IMR-90 (cell line): ENCODE measurements at regions not wholly inside any gene's neighbourhood (a gene's known extent, or its start where the extent isn't known, plus 50 kb on each side); places are given as distances from the start of the nearest gene placed in this dataset.

Experiments
- ATAC-seq: fragments of 200-7000 bp; cut with Tn5 transposase; 2 replicates; pipeline ENCODE4 v1.9.1; 2020; ENCODE audit warnings: low read depth, mild to moderate bottlenecking, moderate library complexity
- BruUV-seq: library from RNA; stranded (reverse); fragments of 400-500 nt; replicated peaks from 2 replicates; lab custom pipeline; 2021; lab: Mats Ljungman, UMichigan
- CTCF ChIA-PET: fragments of 300-600 bp; formaldehyde crosslinking; extraction: SDS; loops from one replicate; lab custom pipeline; 2021; ENCODE audit warnings: antibody characterized with exemption; lab: Yijun Ruan, JAX
- POLR2A ChIA-PET: fragments of 300-600 bp; sonication (Branson Sonifier 250); formaldehyde crosslinking; loops from one replicate; lab custom pipeline; 2022; ENCODE audit warnings: antibody characterized with exemption; ENCODE audit not compliant: unreplicated experiment; lab: Charles Lee
- DNase-seq: peaks from one replicate; pipeline ENCODE4 v3.0.0; 2013
- H2AFZ ChIP-seq: replicated peaks from 2 replicates; pipeline ENCODE3; 2013; ENCODE audit warnings: low read length, mild to moderate bottlenecking; ENCODE audit not compliant: poor library complexity
- H2AK5ac ChIP-seq: 2 replicates; pipeline ENCODE4 v1.6.1; 2013; ENCODE audit warnings: low read depth, low read length, inconsistent platforms
- H2AK9ac ChIP-seq: replicated peaks from 2 replicates; pipeline ENCODE3; 2013; ENCODE audit warnings: mild to moderate bottlenecking, low read depth, low read length, moderate library complexity; ENCODE audit not compliant: poor library complexity
- H2BK120ac ChIP-seq: 2 replicates; pipeline ENCODE4 v1.6.1; 2013; ENCODE audit warnings: low read depth, low read length, inconsistent platforms
- H2BK15ac ChIP-seq: 3 replicates; pipeline ENCODE4 v1.6.1; 2013; ENCODE audit warnings: low read depth, low read length, inconsistent platforms
- H2BK20ac ChIP-seq: 2 replicates; pipeline ENCODE4 v1.6.1; 2013; ENCODE audit warnings: low read depth, mild to moderate bottlenecking, inconsistent platforms, low read length, moderate library complexity
- H2BK5ac ChIP-seq: 2 replicates; pipeline ENCODE4 v1.6.1; 2013; ENCODE audit warnings: mild to moderate bottlenecking, low read depth, low read length, inconsistent platforms; ENCODE audit not compliant: poor library complexity, severe bottlenecking
- H3K14ac ChIP-seq: replicated peaks from 2 replicates; pipeline ENCODE4 v1.6.1; 2013; ENCODE audit warnings: low read depth, low read length, inconsistent platforms
- H3K18ac ChIP-seq: 2 replicates; pipeline ENCODE4 v1.6.1; 2013; ENCODE audit warnings: low read depth, low read length, control low read depth
- H3K23ac ChIP-seq: 2 replicates; pipeline ENCODE4 v1.6.1; 2013; ENCODE audit warnings: low read depth, low read length, inconsistent platforms
- H3K27ac ChIP-seq: 2 replicates; pipeline ENCODE4 v1.5.1; 2013; ENCODE audit warnings: mild to moderate bottlenecking, control low read depth, low read length; ENCODE audit not compliant: insufficient read depth
- H3K27me3 ChIP-seq: 2 replicates; pipeline ENCODE4 v1.6.1; 2013; ENCODE audit warnings: low read length; ENCODE audit not compliant: control insufficient read depth, insufficient read depth
- H3K36me3 ChIP-seq: 2 replicates; pipeline ENCODE4 v1.6.1; 2013; ENCODE audit warnings: low read length, mixed read lengths; ENCODE audit not compliant: control insufficient read depth, insufficient read depth
- H3K4ac ChIP-seq: 2 replicates; pipeline ENCODE4 v1.6.1; 2013; ENCODE audit warnings: low read depth, low read length, inconsistent platforms
- H3K4me1 ChIP-seq: 2 replicates; pipeline ENCODE4 v1.6.1; 2013; ENCODE audit warnings: low read length, mixed read lengths; ENCODE audit not compliant: control insufficient read depth, insufficient read depth
- H3K4me2 ChIP-seq: 2 replicates; pipeline ENCODE4 v1.6.1; 2013; ENCODE audit warnings: low read depth, mild to moderate bottlenecking, control low read depth, low read length, moderate library complexity
- H3K4me3 ChIP-seq: 2 replicates; pipeline ENCODE4 v1.5.1; 2013; ENCODE audit warnings: low read depth, mild to moderate bottlenecking, control low read depth, low read length, moderate library complexity; ENCODE audit not compliant: insufficient read depth
- H3K56ac ChIP-seq: 2 replicates; pipeline ENCODE4 v1.6.1; 2013; ENCODE audit warnings: low read length, inconsistent platforms; ENCODE audit not compliant: insufficient read depth; ENCODE audit errors: extremely low read depth
- H3K79me1 ChIP-seq, 2 experiments: 2 replicates each; pipeline ENCODE4 v1.6.1; 2013; ENCODE audit warnings: low read length in 2 of 2, inconsistent platforms in 1 of 2, low read depth in 1 of 2
- H3K9ac ChIP-seq: 2 replicates; pipeline ENCODE4 v1.6.1; 2013; ENCODE audit warnings: low read depth, low read length, control low read depth
- H3K9me1 ChIP-seq: 2 replicates; pipeline ENCODE4 v1.6.1; 2013; ENCODE audit warnings: low read length, inconsistent platforms; ENCODE audit not compliant: insufficient read depth
- H3K9me3 ChIP-seq: 2 replicates; pipeline ENCODE4 v1.6.1; 2013; ENCODE audit warnings: low read length; ENCODE audit not compliant: control insufficient read depth, insufficient read depth
- H4K20me1 ChIP-seq: 2 replicates; pipeline ENCODE4 v1.6.1; 2013; ENCODE audit warnings: low read length, inconsistent platforms; ENCODE audit not compliant: insufficient read depth
- H4K5ac ChIP-seq: 2 replicates; pipeline ENCODE4 v1.6.1; 2013; ENCODE audit warnings: mild to moderate bottlenecking, low read depth, low read length, control low read depth
- H4K8ac ChIP-seq, 2 experiments: 2 replicates each; pipeline ENCODE4 v1.6.1; 2013; ENCODE audit warnings: low read depth in 2 of 2, low read length in 2 of 2, control low read depth in 1 of 2, inconsistent platforms in 1 of 2
- H4K91ac ChIP-seq: 2 replicates; pipeline ENCODE4 v1.6.1; 2013; ENCODE audit warnings: low read depth, low read length, inconsistent platforms; ENCODE audit not compliant: insufficient read depth
- CHD1 ChIP-seq: IDR thresholded peaks from 2 replicates; pipeline ENCODE4 v1.6.1; 2012; ENCODE audit warnings: low read depth, low read length, improper control_type of control experiment
- POLR2A ChIP-seq: IDR thresholded peaks from 2 replicates; pipeline ENCODE4 v1.6.1; 2012; ENCODE audit warnings: mild to moderate bottlenecking, low read depth, low read length
- RAD21 ChIP-seq: IDR thresholded peaks from 2 replicates; pipeline ENCODE4 v1.6.1; 2012; ENCODE audit warnings: low read length, improper control_type of control experiment
- RCOR1 ChIP-seq: IDR thresholded peaks from 2 replicates; pipeline ENCODE4 v1.6.1; 2012; ENCODE audit warnings: mild to moderate bottlenecking, low read length, improper control_type of control experiment; ENCODE audit not compliant: insufficient replicate concordance
- SMC3 ChIP-seq: fragments of 150-350 bp; IDR thresholded peaks from 2 replicates; pipeline ENCODE4 v1.6.1; 2016; ENCODE audit warnings: low read depth, mild to moderate bottlenecking, antibody characterized with exemption, low read length, moderate library complexity
- USF2 ChIP-seq: fragments of 150-350 bp; IDR thresholded peaks from 2 replicates; pipeline ENCODE4 v1.6.1; 2017; ENCODE audit warnings: mild to moderate bottlenecking, antibody characterized with exemption, low read length, low read depth
- WGBS, 2 experiments: methylation state at CpG; one replicate each; pipeline versions ENCODE4 v1.1.5 to v1.1.7; 2013; ENCODE audit warnings: missing lambda C conversion rate in 2 of 2; ENCODE audit not compliant: insufficient read length in 1 of 2; ENCODE audit errors: extremely low coverage in 2 of 2; 5-methylcytosine and 5-hydroxymethylcytosine counted together
- dilution Hi-C: fragments of 300-500 bp; cut with HindIII; formaldehyde crosslinking; loops from one replicate; pipeline ENCODE4 v1.14.3; 2018; ENCODE audit warnings: low sequenced_read_pairs; ENCODE audit not compliant: unreplicated experiment
- in situ Hi-C: fragments of 300-500 bp; cut with MboI; formaldehyde crosslinking; loops from 3 replicates; pipeline ENCODE4 v1.14.3; 2019; ENCODE audit warnings: low sequenced_read_pairs, inconsistent platforms, mixed read lengths
- intact Hi-C: fragments of 100-400 bp; cut with micrococcal nuclease; formaldehyde crosslinking; loops from 2 replicates; pipeline ENCODE4 v1.10.0; 2022
- TF ChIP-seq, protein P1 (sequence below): conservative IDR thresholded peaks from 2 replicates; pipeline ENCODE4 v1.5.1; 2012; ENCODE audit warnings: mild to moderate bottlenecking, low read depth, low read length, improper control_type of control experiment
- TF ChIP-seq, protein P2 (sequence below): fragments of 150-350 bp; IDR thresholded peaks from 2 replicates; pipeline ENCODE4 v1.6.1; 2016; ENCODE audit warnings: low read depth, mild to moderate bottlenecking, low read length, moderate library complexity, borderline replicate concordance

DNA sequence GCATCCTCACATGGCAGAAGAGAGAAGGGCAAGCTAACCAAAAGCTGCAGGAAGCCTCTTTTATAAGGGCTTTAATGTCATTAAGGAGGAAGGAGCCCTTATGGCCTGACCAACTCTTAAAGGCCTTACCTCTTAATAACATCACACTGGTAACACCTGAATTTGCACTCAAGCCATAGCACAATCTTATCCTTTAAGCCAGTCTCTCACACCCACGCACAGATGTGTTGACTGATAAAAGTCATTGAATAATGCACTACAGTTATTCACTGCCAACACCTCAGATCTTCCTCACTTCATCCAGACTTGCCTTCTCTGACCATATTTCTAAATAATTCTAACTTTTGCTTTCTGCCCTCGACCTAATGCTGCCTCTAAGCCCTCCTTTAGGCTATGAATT is 516.8 kb downstream of the ADCYAP1 start:
- Histone ChIP-seq H3K4me3 (no peak overlapping the region), H3K56ac (no peak overlapping the region), H3K79me1 (no peaks in the 10 kb centered on the region), H3K14ac (no peak overlapping the region), H2BK120ac (no peak overlapping the region), H4K8ac (no peak overlapping the region), H3K4ac (no peak overlapping the region), H4K5ac (no peak overlapping the region), H2AK5ac (no peak overlapping the region), H4K91ac (no peak overlapping the region), H2AFZ (no peak overlapping the region), H3K27ac (no peak overlapping the region), H3K9ac (no peak overlapping the region), H3K18ac (no peak overlapping the region), H2BK15ac (no peak overlapping the region), H2AK9ac (no peak overlapping the region), H3K9me1 (no peaks in the 10 kb centered on the region), H3K27me3 (no peaks in the 10 kb centered on the region), H3K36me3 (no peaks in the 10 kb centered on the region), H3K23ac (no peak overlapping the region), H2BK20ac (no peak overlapping the region), H3K4me2 (no peak overlapping the region), H3K4me1 (no peaks in the 10 kb centered on the region), H3K9me3 (peaks cover 3% of the 10 kb centered on the region), H4K20me1 (no peaks in the 10 kb centered on the region), H2BK5ac (no peak overlapping the region)
- ChIA-PET POLR2A (no interaction called here), CTCF (no interaction called here)
- dilution Hi-C loops (no loop called here), intact Hi-C loops (no loop called here), in situ Hi-C loops (no loop called here)
- BruUV-seq, result no TSS peak
- TF ChIP-seq SMC3, result no peak
- no peak for TF ChIP-seq USF2
- TF ChIP-seq, protein P1, sequence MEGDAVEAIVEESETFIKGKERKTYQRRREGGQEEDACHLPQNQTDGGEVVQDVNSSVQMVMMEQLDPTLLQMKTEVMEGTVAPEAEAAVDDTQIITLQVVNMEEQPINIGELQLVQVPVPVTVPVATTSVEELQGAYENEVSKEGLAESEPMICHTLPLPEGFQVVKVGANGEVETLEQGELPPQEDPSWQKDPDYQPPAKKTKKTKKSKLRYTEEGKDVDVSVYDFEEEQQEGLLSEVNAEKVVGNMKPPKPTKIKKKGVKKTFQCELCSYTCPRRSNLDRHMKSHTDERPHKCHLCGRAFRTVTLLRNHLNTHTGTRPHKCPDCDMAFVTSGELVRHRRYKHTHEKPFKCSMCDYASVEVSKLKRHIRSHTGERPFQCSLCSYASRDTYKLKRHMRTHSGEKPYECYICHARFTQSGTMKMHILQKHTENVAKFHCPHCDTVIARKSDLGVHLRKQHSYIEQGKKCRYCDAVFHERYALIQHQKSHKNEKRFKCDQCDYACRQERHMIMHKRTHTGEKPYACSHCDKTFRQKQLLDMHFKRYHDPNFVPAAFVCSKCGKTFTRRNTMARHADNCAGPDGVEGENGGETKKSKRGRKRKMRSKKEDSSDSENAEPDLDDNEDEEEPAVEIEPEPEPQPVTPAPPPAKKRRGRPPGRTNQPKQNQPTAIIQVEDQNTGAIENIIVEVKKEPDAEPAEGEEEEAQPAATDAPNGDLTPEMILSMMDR, result no peak
- no peak for TF ChIP-seq CHD1
- TF ChIP-seq, protein P2, sequence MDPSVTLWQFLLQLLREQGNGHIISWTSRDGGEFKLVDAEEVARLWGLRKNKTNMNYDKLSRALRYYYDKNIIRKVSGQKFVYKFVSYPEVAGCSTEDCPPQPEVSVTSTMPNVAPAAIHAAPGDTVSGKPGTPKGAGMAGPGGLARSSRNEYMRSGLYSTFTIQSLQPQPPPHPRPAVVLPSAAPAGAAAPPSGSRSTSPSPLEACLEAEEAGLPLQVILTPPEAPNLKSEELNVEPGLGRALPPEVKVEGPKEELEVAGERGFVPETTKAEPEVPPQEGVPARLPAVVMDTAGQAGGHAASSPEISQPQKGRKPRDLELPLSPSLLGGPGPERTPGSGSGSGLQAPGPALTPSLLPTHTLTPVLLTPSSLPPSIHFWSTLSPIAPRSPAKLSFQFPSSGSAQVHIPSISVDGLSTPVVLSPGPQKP, result no peak
- TF ChIP-seq RAD21, result no peak
- no peak for TF ChIP-seq POLR2A
- TF ChIP-seq RCOR1, result no peak
- DNase-seq, result no peak
- ATAC-seq, result no peak
- WGBS, 2 experiments, result no CpG with 5 or more reads among the region's 2 CpGs
